Body of pancreas (tissue), 4 donors: ENCODE measurements at regions not wholly inside any gene's neighbourhood (a gene's known extent, or its start where the extent isn't known, plus 50 kb on each side); places are given as distances from the start of the nearest gene placed in this dataset.

Experiments used
- POLR2A ChIP-seq, 3 donors: fragments of 450-650 bp; IDR thresholded peaks; one replicate each; pipeline ENCODE4 v1.6.1; 2016; ENCODE audit warnings: antibody characterized with exemption in 3 of 3, mild to moderate bottlenecking in 2 of 3
- TF ChIP-seq, protein P1 (sequence below), 7 experiments: fragments of 450-650 bp in 4 of 7; fragments of 200-600 bp in 3 of 7; sonication (generic) in 3 of 7; IDR thresholded peaks; one replicate each; pipeline ENCODE4 v1.5.1; 2016 to 2019; ENCODE audit warnings: antibody characterized with exemption in 7 of 7

DNA sequence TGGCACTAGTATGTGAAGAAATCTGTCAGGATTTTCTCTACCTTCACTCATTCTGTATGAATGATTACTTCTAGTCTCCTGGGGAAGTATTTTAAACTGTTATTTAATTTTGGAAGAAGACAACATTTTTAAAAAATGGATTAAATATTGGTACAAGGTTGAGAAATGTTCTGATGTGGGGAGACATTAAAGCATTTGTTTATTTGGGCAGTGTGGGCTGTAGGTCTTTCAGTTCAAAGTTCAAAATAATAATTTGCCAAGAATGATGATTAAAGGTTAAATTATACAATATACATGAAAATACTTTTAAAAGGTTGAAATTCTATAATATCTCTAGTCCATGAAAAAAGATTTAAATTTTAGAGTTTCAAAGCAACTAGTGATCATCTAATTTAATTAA is 194.7 kb downstream of the NHLRC3 start:
- TF ChIP-seq, protein P1, sequence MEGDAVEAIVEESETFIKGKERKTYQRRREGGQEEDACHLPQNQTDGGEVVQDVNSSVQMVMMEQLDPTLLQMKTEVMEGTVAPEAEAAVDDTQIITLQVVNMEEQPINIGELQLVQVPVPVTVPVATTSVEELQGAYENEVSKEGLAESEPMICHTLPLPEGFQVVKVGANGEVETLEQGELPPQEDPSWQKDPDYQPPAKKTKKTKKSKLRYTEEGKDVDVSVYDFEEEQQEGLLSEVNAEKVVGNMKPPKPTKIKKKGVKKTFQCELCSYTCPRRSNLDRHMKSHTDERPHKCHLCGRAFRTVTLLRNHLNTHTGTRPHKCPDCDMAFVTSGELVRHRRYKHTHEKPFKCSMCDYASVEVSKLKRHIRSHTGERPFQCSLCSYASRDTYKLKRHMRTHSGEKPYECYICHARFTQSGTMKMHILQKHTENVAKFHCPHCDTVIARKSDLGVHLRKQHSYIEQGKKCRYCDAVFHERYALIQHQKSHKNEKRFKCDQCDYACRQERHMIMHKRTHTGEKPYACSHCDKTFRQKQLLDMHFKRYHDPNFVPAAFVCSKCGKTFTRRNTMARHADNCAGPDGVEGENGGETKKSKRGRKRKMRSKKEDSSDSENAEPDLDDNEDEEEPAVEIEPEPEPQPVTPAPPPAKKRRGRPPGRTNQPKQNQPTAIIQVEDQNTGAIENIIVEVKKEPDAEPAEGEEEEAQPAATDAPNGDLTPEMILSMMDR (IDR thresholded peaks at IDR 0.05): no peak
- no peak for TF ChIP-seq POLR2A (IDR thresholded peaks at IDR 0.05)
